ENCODE measurements at regions not wholly inside any gene's neighbourhood (a gene's known extent, or its start where the extent isn't known, plus 50 kb on each side); places are given as distances from the start of the nearest gene placed in this dataset.
"Not testable (repeated sequence)": the region's sequence is repeated elsewhere in the genome, so short reads cannot be mapped to it uniquely, and the experiment has no call there.

GRCh38 chr2:36235426-36235825 is 120.2 kb upstream of the CRIM1 start:
- DNase-seq (ENCODE audit: low read depth): no peak

- no peak for DNase-seq (ENCODE audit: low read depth)
These were observed 132.3 kb upstream of the CRIM1 start for GRCh38 chr2:36223259-36223658.

- no peak for DNase-seq (ENCODE audit: low read depth)
These were observed 133.1 kb upstream of the CRIM1 start for GRCh38 chr2:36222485-36222884.

GRCh38 chr2:36214691-36215090 is 140.9 kb upstream of the CRIM1 start:
- DNase-seq (ENCODE audit: low read depth): no peak

GRCh38 chr2:36203366-36203765 is 152.2 kb upstream of the CRIM1 start:
- DNase-seq (ENCODE audit: low read depth): no peak

- no peak for DNase-seq (ENCODE audit: low read depth)
These were observed 158.2 kb upstream of the CRIM1 start for GRCh38 chr2:36197181-36197971.

- no peak for DNase-seq (ENCODE audit: low read depth)
These were observed 161.9 kb upstream of the CRIM1 start for GRCh38 chr2:36193680-36194079.

GRCh38 chr2:36192983-36193382 is 162.6 kb upstream of the CRIM1 start:
- no peak for DNase-seq (ENCODE audit: low read depth)

- no peak for DNase-seq (ENCODE audit: low read depth)
These were observed 165.5 kb upstream of the CRIM1 start for GRCh38 chr2:36190097-36190496.

- no peak for DNase-seq (ENCODE audit: low read depth)
These were observed 170.0 kb upstream of the CRIM1 start for GRCh38 chr2:36185624-36186023.

GRCh38 chr2:36184848-36185247 is 170.7 kb upstream of the CRIM1 start:
- DNase-seq (ENCODE audit: low read depth): no peak

- not testable (repeated sequence) for DNase-seq (ENCODE audit: low read depth)
These were observed 174.6 kb upstream of the CRIM1 start for GRCh38 chr2:36180789-36181482.

GRCh38 chr2:36180293-36180692 is 175.3 kb upstream of the CRIM1 start:
- DNase-seq (ENCODE audit: low read depth): not testable (repeated sequence)

GRCh38 chr2:36179668-36180269 is 175.8 kb upstream of the CRIM1 start:
- DNase-seq (ENCODE audit: low read depth): not testable (repeated sequence)

GRCh38 chr2:36178384-36178783 is 177.2 kb upstream of the CRIM1 start:
- no peak for DNase-seq (ENCODE audit: low read depth)

GRCh38 chr2:36177282-36177681 is 178.3 kb upstream of the CRIM1 start:
- no peak for DNase-seq (ENCODE audit: low read depth)

GRCh38 chr2:36174920-36175319 is 180.7 kb upstream of the CRIM1 start:
- DNase-seq (ENCODE audit: low read depth): no peak

- DNase-seq (ENCODE audit: low read depth): no peak
These were observed 181.7 kb upstream of the CRIM1 start for GRCh38 chr2:36173760-36174404.

GRCh38 chr2:36172824-36173223 is 182.8 kb upstream of the CRIM1 start:
- DNase-seq (ENCODE audit: low read depth): no peak

- DNase-seq (ENCODE audit: low read depth): no peak
These were observed 184.8 kb upstream of the CRIM1 start for GRCh38 chr2:36170805-36171204.

GRCh38 chr2:36169843-36170242 is 185.7 kb upstream of the CRIM1 start:
- DNase-seq (ENCODE audit: low read depth): no peak

- no peak for DNase-seq (ENCODE audit: low read depth)
These were observed 187.5 kb upstream of the CRIM1 start for GRCh38 chr2:36168115-36168514.

GRCh38 chr2:36165132-36165531 is 190.4 kb upstream of the CRIM1 start:
- DNase-seq (ENCODE audit: low read depth): no peak

Data from GM04504 (cell line).